Lower leg skin (tissue), 4 donors: ENCODE measurements at regions not wholly inside any gene's neighbourhood (a gene's known extent, or its start where the extent isn't known, plus 50 kb on each side); places are given as distances from the start of the nearest gene placed in this dataset.

ENCODE experiments used
- DNase-seq, 2 donors: peaks; one replicate each; pipeline ENCODE4 v3.0.0-alpha.2; 2019; ENCODE audit warnings: low spot score in 2 of 2
- H3K4me3 ChIP-seq: fragments of 200-600 bp; sonication (generic); 2 replicates; pipeline ENCODE4 v1.5.1; 2017; ENCODE audit warnings: mild to moderate bottlenecking, low read depth; ENCODE audit not compliant: poor library complexity, severe bottlenecking
- CTCF ChIP-seq, 3 donors: fragments of 450-650 bp; IDR thresholded peaks; one replicate each; pipeline ENCODE4 v1.5.1; 2016; ENCODE audit warnings: antibody characterized with exemption in 3 of 3, mild to moderate bottlenecking in 3 of 3, moderate library complexity in 2 of 3
- POLR2A ChIP-seq, 2 donors: fragments of 450-650 bp; IDR thresholded peaks; one replicate each; pipeline ENCODE4 v1.6.1; 2016 to 2017; ENCODE audit warnings: antibody characterized with exemption in 2 of 2, mild to moderate bottlenecking in 1 of 2, moderate library complexity in 1 of 2
- WGBS, 2 donors: methylation state at CpG; one replicate each; pipeline ENCODE4 v1.1.5; 2018; 5-methylcytosine and 5-hydroxymethylcytosine counted together
- intact Hi-C: fragments of 100-400 bp; cut with DNase I; formaldehyde crosslinking; loops from one replicate; pipeline ENCODE4 v1.15.0; 2023; ENCODE audit warnings: low total_unique reads

- intact Hi-C loops: no loop called here
- no peak for DNase-seq
- H3K4me3 ChIP-seq: no peak overlapping the region
- TF ChIP-seq POLR2A (IDR thresholded peaks at IDR 0.05) (no peak), CTCF (IDR thresholded peaks at IDR 0.05) (no peak)
- 68 to 71% methylated on average over 3 of the region's 3 CpGs for WGBS, 2 donors
These were observed 1155.9 kb upstream of the GJE1 start for GRCh38 chr6:140976806-140977205.

GRCh38 chr6:140970485-140970884, 1162.2 kb upstream of the GJE1 start:
- TF ChIP-seq CTCF (IDR thresholded peaks at IDR 0.05): no peak
- TF ChIP-seq POLR2A (IDR thresholded peaks at IDR 0.05): no peak
- H3K4me3 ChIP-seq: no peak overlapping the region
- intact Hi-C loops: no loop called here
- no peak for DNase-seq

- H3K4me3 ChIP-seq: no peak overlapping the region
- 88 to 96% methylated on average over 3 of the region's 3 CpGs for WGBS, 2 donors
- no peak for TF ChIP-seq CTCF (IDR thresholded peaks at IDR 0.05)
- intact Hi-C loops: no loop called here
- no peak for DNase-seq
These were observed 1164.7 kb upstream of the GJE1 start for GRCh38 chr6:140968062-140968461.

GRCh38 chr6:140966676-140967075, 1166.0 kb upstream of the GJE1 start:
- H3K4me3 ChIP-seq: no peak overlapping the region
- no peak for DNase-seq
- TF ChIP-seq CTCF (IDR thresholded peaks at IDR 0.05) (no peak), POLR2A (IDR thresholded peaks at IDR 0.05) (no peak)
- intact Hi-C loops: no loop called here

DNA sequence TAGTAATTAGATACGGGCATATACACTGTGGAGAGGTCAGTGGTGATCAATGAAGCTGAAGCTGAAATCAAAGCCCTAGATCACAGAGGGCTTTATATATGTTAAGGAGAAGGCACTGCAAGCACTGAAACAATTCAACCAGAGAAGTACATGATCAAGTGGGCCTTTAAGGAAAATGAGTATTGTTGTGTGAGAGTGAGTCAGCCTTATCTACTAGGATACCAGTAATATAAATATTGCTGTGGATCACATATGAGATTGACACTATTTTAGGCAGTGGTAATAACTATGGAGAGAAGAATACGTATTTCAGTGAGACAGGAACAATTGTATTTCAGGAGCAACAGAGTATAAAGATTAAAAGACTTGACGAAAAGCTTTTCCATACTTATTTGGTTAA, 1172.2 kb upstream of the GJE1 start:
- intact Hi-C loops: no loop called here
- no peak overlapping the region for H3K4me3 ChIP-seq
- TF ChIP-seq CTCF (IDR thresholded peaks at IDR 0.05) (no peak), POLR2A (IDR thresholded peaks at IDR 0.05) (no peak)
- DNase-seq: no peak
- 90 to 97% methylated on average over 3 of the region's 3 CpGs for WGBS, 2 donors

GRCh38 chr6:140957386-140957785, 1175.3 kb upstream of the GJE1 start:
- 80 to 87% methylated on average over 2 of the region's 2 CpGs for WGBS, 2 donors
- no peak for DNase-seq
- H3K4me3 ChIP-seq: no peak overlapping the region
- no peak for TF ChIP-seq POLR2A (IDR thresholded peaks at IDR 0.05)
- intact Hi-C loops: no loop called here
